Fibroblast of pulmonary artery (primary cell): ENCODE measurements at regions not wholly inside any gene's neighbourhood (a gene's known extent, or its start where the extent isn't known, plus 50 kb on each side); places are given as distances from the start of the nearest gene placed in this dataset.
A peak's percentile ranks its signal among the peaks of the same experiment; 100 is the strongest.

Source experiments
- DNase-seq: peaks from one replicate; pipeline ENCODE4 v3.0.0-alpha.2; 2010; ENCODE audit warnings: low read depth
- H3K4me3 ChIP-seq: replicated peaks from 2 replicates; pipeline ENCODE4 v1.5.1; 2011; ENCODE audit warnings: low read depth, mild to moderate bottlenecking, control low read depth, low read length, moderate library complexity
- CTCF ChIP-seq: IDR thresholded peaks from 2 replicates; pipeline ENCODE4 v1.5.1; 2011; ENCODE audit warnings: mild to moderate bottlenecking, control low read depth, low read length, inconsistent platforms; ENCODE audit errors: missing control alignments

GRCh38 chr11:116193321-116194131, 579.3 kb downstream of the BUD13 start:
- peak overlapping the region; percentile 45 for H3K4me3 ChIP-seq
- peak; percentile 55 for DNase-seq
- TF ChIP-seq CTCF: peak; percentile 9

- no peak for TF ChIP-seq CTCF
- H3K4me3 ChIP-seq: no peak overlapping the region
- no peak for DNase-seq
Measured at GRCh38 chr11:116192509-116193210, 580.1 kb downstream of the BUD13 start.

- DNase-seq: no peak
- H3K4me3 ChIP-seq: no peak overlapping the region
- TF ChIP-seq CTCF: no peak
Measured at GRCh38 chr11:116190861-116191260, 581.9 kb downstream of the BUD13 start.

- TF ChIP-seq CTCF: no peak
- no peak for DNase-seq
Measured at GRCh38 chr11:116189408-116190170, 583.2 kb downstream of the BUD13 start.

GRCh38 chr11:116188350-116188749, 584.4 kb downstream of the BUD13 start:
- no peak for DNase-seq
- H3K4me3 ChIP-seq: no peak overlapping the region
- no peak for TF ChIP-seq CTCF

More at GRCh38 chr11:116189408-116190170, 583.2 kb downstream of the BUD13 start:
- no peak overlapping the region for H3K4me3 ChIP-seq

- TF ChIP-seq CTCF: no peak
- DNase-seq: no peak
- H3K4me3 ChIP-seq: no peak overlapping the region
Measured at GRCh38 chr11:116187026-116187425, 585.8 kb downstream of the BUD13 start.
